Skin epidermis (tissue), 12 donors: ENCODE measurements at regions not wholly inside any gene's neighbourhood (a gene's known extent, or its start where the extent isn't known, plus 50 kb on each side); places are given as distances from the start of the nearest gene placed in this dataset.
"Not testable (repeated sequence)": the region's sequence is repeated elsewhere in the genome, so short reads cannot be mapped to it uniquely, and the experiment has no call there.

Experiments used
- H3K27ac ChIP-seq, 21 experiments: fragments of 200-600 bp; sonication (generic) in 11 of 21; one replicate each; pipeline ENCODE4 v1.5.0; 2020; ENCODE audit warnings: mild to moderate bottlenecking in 3 of 21, inconsistent platforms in 2 of 21, moderate library complexity in 2 of 21
- H3K4me3 ChIP-seq, 7 experiments: fragments of 200-600 bp; sonication (generic) in 2 of 7; one replicate each; pipeline ENCODE4 v1.5.0; 2020; ENCODE audit warnings: inconsistent platforms in 2 of 7, mild to moderate bottlenecking in 2 of 7, moderate library complexity in 1 of 7

DNA sequence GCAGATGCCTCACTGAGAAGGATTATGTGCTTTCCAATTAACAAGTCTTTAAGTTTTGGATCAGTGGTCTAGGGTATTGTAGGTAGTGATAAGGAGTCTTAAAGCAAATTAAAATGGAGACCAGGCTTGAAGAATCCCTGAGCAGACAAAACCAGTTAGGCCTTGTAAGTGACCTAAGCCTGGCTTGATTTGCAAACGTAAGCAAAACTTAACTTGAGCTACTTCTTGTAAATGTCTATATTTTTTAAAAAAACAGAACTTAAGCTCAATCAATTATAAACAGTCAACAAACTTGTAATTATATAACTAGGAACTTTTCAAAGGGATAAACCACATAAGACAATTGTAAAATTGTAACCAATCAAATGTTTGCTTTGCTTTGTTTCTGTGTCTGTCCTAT lies 72.7 kb upstream of the NALF2 start:
- no peak overlapping the region for H3K27ac ChIP-seq
- H3K4me3 ChIP-seq, result no peak overlapping the region

- H3K4me3 ChIP-seq, result no peak overlapping the region
- no peak overlapping the region for H3K27ac ChIP-seq
Measured at GRCh38 chrX:69430785-69431184, 73.3 kb upstream of the NALF2 start.

- no peak overlapping the region for H3K27ac ChIP-seq
- H3K4me3 ChIP-seq, result no peak overlapping the region
Measured at GRCh38 chrX:69429339-69430015, 74.6 kb upstream of the NALF2 start.

GRCh38 chrX:69428216-69428615 lies 75.9 kb upstream of the NALF2 start:
- Histone ChIP-seq H3K4me3 (no peak overlapping the region), H3K27ac (no peak overlapping the region)

DNA sequence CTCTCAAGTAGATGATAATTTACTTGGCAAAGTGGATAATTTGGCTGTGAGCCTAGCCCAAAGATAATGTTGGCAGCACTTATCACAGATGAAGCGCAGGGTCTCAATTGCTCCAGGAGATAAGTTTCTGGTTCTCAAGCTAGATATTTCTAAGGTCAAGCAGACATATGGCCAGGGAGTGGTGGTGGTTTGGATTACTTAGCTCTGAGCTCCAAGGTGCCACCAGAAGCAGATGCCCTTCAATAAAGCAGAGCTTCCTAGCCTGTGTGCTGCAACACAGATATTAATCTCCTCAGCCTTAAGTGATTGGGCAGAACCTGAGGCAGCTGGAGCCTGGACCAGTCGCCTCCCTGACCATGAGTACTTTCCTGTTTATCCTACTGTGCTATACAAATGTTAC lies 79.2 kb upstream of the NALF2 start:
- H3K4me3 ChIP-seq, result no peak overlapping the region
- no peak overlapping the region for H3K27ac ChIP-seq

DNA sequence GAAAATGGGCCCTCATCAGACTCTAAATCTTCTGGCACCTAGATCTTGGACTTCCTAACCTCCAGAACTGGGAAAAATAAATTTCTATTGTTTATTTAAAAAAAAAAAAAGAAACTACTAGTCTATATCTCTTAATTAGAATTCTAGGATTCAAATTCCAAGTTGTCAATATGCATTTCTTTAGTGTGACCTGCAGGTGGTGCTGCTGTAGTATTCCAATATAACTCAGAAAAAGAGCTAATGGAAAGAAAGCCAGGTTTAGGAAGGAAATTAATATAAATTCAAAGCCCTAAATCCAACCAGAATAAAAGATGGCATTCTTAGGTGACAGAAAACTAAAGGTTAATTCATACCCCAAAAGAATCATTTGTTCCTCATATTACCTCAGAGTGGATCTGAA lies 80.0 kb upstream of the NALF2 start:
- H3K27ac ChIP-seq, result no peak overlapping the region
- no peak overlapping the region for H3K4me3 ChIP-seq

GRCh38 chrX:69422208-69422607 lies 81.9 kb upstream of the NALF2 start:
- H3K4me3 ChIP-seq, H3K27ac ChIP-seq: not testable (repeated sequence)

DNA sequence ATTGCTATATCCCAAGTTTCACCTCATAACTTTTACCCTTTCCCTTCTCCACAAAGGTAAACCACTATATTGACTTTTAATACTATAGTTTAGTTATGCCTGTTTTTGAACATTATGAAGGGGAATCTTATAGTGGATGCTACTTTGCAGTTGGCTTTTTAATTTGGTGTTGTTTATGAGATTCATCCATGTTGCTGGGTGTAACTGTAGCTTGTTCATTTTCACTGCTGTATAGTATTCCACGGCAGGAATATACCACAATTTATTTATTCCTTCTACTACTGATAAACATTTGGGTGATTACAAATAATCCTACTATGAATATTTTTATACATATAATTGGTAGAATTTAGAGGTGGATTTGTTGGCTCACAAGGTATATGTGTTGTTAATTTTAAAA lies 88.4 kb upstream of the NALF2 start:
- Histone ChIP-seq H3K4me3 (no peak overlapping the region), H3K27ac (no peak overlapping the region)

GRCh38 chrX:69412661-69413060 lies 91.5 kb upstream of the NALF2 start:
- no peak overlapping the region for H3K4me3 ChIP-seq
- H3K27ac ChIP-seq, result no peak overlapping the region

DNA sequence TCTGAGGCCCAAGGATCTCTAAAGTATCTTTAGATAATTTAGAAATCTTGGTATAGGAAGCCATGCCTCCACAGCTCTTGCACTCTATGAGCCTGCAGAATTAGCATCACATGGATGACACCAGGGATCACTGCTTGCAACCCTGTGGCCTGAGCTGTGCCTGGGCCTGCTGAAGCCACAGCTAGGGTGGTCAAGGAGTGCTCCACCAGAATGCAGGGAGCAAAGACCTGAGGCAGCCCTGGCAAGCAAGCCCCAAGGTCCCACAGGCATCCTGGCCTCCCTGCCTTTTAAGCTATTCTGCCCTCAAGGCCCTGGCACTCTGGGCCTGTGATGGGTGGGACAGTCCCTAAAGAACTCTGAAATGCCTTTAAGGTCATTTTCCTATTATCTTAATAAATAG lies 105.2 kb upstream of the NALF2 start:
- no peak overlapping the region for H3K4me3 ChIP-seq
- no peak overlapping the region for H3K27ac ChIP-seq

DNA sequence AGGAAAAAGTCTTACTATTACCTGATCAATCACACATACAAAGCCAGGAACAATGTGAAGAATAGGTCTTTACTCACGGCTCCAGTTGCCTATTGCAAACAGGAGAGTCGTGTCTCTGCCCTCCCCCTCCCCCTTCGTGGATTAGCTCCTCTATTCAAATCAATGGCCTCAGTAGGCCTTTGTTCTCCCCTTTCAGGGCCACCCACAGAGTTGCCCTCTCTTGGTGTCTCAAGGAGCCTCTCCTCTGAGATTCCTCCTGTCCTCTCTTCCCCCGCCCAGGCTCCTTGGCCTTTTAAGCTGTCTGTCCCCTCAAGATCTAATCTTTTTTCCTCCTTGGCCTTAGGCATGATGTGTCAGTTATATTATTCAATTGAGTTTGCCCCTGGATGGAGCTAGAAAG lies 107.2 kb upstream of the NALF2 start:
- no peak overlapping the region for H3K4me3 ChIP-seq

DNA sequence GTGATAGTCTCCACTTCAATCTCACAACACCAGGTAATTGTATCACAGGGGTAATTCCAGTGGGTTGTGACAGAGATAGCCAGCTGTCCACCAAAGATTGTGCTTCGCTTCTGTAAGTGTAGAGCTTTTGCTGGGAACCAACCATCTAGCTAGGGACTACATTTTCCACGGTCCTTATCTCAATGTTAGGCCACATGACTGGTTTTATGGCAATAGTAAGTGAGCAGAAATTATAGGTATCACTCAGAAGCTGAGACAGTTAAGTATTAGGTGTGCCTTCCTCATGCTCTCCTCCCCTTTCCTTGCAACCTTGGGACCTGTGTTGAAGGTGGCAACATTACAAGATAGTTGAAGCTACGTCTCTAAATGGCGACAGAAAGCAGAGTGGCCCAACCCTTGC lies 108.8 kb upstream of the NALF2 start:
- H3K4me3 ChIP-seq, result no peak overlapping the region
- H3K27ac ChIP-seq, result no peak overlapping the region

More for the DNA sequence above, 107.2 kb upstream of the NALF2 start:
- H3K27ac ChIP-seq, result no peak overlapping the region

GRCh38 chrX:69389101-69389501 lies 115.0 kb upstream of the NALF2 start:
- Histone ChIP-seq H3K4me3 (no peak overlapping the region), H3K27ac (no peak overlapping the region)

GRCh38 chrX:69388526-69388925 lies 115.6 kb upstream of the NALF2 start:
- Histone ChIP-seq H3K4me3 (no peak overlapping the region), H3K27ac (no peak overlapping the region)

- no peak overlapping the region for H3K4me3 ChIP-seq
- H3K27ac ChIP-seq, result no peak overlapping the region
Measured at GRCh38 chrX:69387567-69388487, 116.3 kb upstream of the NALF2 start.

DNA sequence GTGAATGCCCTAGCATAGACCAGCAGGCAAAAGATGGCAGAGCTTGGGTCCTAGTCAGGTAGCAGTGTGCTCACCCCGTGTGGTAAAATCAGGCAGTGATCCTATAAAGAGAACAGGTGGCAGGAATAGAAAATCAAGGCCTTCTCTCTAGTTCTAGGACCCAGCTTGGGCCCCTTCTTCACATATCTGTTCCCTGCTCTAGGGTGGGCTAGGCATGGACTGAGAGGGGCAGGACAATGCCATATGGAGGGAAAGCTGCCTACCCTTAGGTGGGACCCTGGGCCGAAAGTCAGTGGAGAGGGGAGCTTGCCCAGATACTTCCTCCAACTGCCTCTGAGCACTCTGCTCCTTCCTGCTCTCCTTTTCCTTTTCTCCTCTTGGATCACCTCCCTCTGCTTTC lies 117.4 kb upstream of the NALF2 start:
- Histone ChIP-seq H3K27ac (no peak overlapping the region), H3K4me3 (no peak overlapping the region)

- no peak overlapping the region for H3K4me3 ChIP-seq
- no peak overlapping the region for H3K27ac ChIP-seq
Measured at GRCh38 chrX:69379412-69379811, 124.7 kb upstream of the NALF2 start.

DNA sequence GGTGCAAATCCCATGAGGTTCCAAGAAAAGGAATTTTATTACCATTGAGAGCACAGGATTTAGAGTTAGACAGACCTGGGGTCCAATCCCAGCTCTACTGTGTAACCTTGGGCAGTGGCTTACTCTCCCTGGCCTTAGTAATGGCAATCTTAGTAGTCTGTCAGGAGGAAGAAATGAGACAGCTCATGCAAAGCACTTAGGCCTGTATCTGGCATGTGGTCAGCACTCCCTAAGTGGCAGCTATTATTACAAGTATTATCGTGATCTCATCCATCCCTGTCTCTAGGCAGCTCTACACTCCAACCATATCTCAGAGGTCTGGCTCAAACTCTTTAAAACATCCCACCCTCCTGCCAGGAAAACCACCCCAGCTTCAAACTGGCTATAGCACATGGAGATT lies 129.6 kb upstream of the NALF2 start:
- H3K4me3 ChIP-seq, result no peak overlapping the region
- H3K27ac ChIP-seq, result no peak overlapping the region

GRCh38 chrX:69372435-69372834 lies 131.7 kb upstream of the NALF2 start:
- no peak overlapping the region for H3K4me3 ChIP-seq

DNA sequence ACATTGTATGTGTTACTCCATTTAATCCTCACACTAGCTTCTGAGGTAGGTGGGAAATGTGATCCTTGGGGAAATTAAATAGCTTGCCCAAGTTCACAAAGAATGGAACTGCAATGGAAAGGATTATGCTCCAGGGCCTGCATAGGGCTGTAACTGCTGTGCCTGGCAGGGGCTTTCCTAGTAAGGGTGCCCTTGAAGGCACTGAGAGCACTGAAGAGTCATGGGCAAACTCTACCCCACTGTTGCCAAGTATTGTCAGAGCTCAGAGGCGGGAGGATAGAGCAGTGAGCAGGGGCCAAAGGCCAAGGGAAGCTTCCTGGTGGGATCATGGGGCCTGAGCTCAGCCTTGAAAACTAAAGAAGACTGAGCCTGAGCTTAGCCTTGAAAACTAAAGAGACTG lies 133.0 kb upstream of the NALF2 start:
- H3K4me3 ChIP-seq, result no peak overlapping the region
- H3K27ac ChIP-seq, result no peak overlapping the region

More at GRCh38 chrX:69372435-69372834, 131.7 kb upstream of the NALF2 start:
- no peak overlapping the region for H3K27ac ChIP-seq

DNA sequence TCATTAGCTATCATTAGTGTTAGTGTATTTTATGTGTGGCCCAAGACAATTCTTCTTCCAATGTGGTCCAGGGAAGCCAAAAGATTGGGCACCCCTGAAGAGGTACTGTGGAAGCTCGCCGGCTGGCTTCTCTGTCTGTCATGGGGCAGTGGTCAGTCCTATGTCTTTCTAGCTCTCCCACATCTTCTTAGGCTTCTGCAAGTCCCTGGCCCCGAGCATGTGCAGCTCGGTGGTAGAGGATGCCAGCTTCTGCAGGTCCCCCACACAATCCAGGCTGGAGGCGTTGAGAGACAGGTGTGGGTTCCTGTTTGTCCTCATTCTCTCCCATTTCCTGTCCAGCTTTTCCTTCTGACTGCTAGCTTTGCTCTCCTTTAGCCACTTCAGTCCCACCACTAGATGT lies 134.1 kb upstream of the NALF2 start:
- H3K27ac ChIP-seq, result no peak overlapping the region
- H3K4me3 ChIP-seq, result no peak overlapping the region
